Large intestine (tissue), 3 donors: ENCODE measurements at regions not wholly inside any gene's neighbourhood (a gene's known extent, or its start where the extent isn't known, plus 50 kb on each side); places are given as distances from the start of the nearest gene placed in this dataset.

ENCODE experiments used
- DNase-seq, 2 donors: peaks; one replicate each; pipeline versions ENCODE4 v3.0.0 to v3.0.0-alpha.2; 2013
- H3K27ac ChIP-seq: one replicate; pipeline ENCODE4 v1.5.1; 2013; ENCODE audit warnings: low read length
- H3K27me3 ChIP-seq: 2 replicates; pipeline ENCODE4 v1.6.1; 2013; ENCODE audit warnings: low read length; ENCODE audit not compliant: control insufficient read depth, insufficient read depth
- H3K36me3 ChIP-seq: 2 replicates; pipeline ENCODE4 v1.6.1; 2013; ENCODE audit warnings: low read length; ENCODE audit not compliant: control insufficient read depth, insufficient read depth
- H3K4me1 ChIP-seq: one replicate; pipeline ENCODE4 v1.6.1; 2013; ENCODE audit warnings: low read length; ENCODE audit not compliant: control insufficient read depth, insufficient read depth
- H3K4me3 ChIP-seq: one replicate; pipeline ENCODE4 v1.5.1; 2013; ENCODE audit warnings: low read length
- H3K9me3 ChIP-seq: one replicate; pipeline ENCODE4 v1.6.1; 2013; ENCODE audit warnings: mild to moderate bottlenecking, low read depth, low read length, moderate library complexity; ENCODE audit not compliant: control insufficient read depth
- WGBS: methylation state at CpG from one replicate; pipeline ENCODE4 v1.1.5; 2013; ENCODE audit warnings: low lambda C conversion rate; ENCODE audit not compliant: insufficient coverage; 5-methylcytosine and 5-hydroxymethylcytosine counted together

- Histone ChIP-seq H3K9me3 (no peaks in the 10 kb centered on the region), H3K27me3 (no peaks in the 10 kb centered on the region), H3K36me3 (no peaks in the 10 kb centered on the region), H3K4me3 (no peak overlapping the region), H3K27ac (no peak overlapping the region), H3K4me1 (no peaks in the 10 kb centered on the region)
- DNase-seq = no peak
- 67% methylated on average over 3 of the region's 3 CpGs for WGBS
Observed at GRCh38 chr4:15317246-15317645, 110.6 kb upstream of the C1QTNF7 start.

- WGBS = no CpG with 5 or more reads among the region's 4 CpGs
- Histone ChIP-seq H3K4me3 (no peak overlapping the region), H3K27ac (no peak overlapping the region), H3K36me3 (no peaks in the 10 kb centered on the region), H3K4me1 (no peaks in the 10 kb centered on the region), H3K9me3 (no peaks in the 10 kb centered on the region), H3K27me3 (no peaks in the 10 kb centered on the region)
- DNase-seq = no peak
Observed at GRCh38 chr4:15318621-15319348, 109.0 kb upstream of the C1QTNF7 start.

GRCh38 chr4:15320121-15320678 is 107.6 kb upstream of the C1QTNF7 start:
- H3K27ac ChIP-seq = no peak overlapping the region
- H3K4me3 ChIP-seq = no peak overlapping the region
- no peaks in the 10 kb centered on the region for H3K36me3 ChIP-seq
- WGBS = 20% methylated on average over 1 of the region's 1 CpG
- H3K9me3 ChIP-seq = no peaks in the 10 kb centered on the region
- no peaks in the 10 kb centered on the region for H3K4me1 ChIP-seq
- DNase-seq = no peak
- no peaks in the 10 kb centered on the region for H3K27me3 ChIP-seq

GRCh38 chr4:15322006-15322405 is 105.8 kb upstream of the C1QTNF7 start:
- WGBS = no CpG with 5 or more reads among the region's 3 CpGs
- Histone ChIP-seq H3K4me1 (no peaks in the 10 kb centered on the region), H3K4me3 (no peak overlapping the region), H3K36me3 (no peaks in the 10 kb centered on the region), H3K27ac (no peak overlapping the region), H3K9me3 (no peaks in the 10 kb centered on the region), H3K27me3 (no peaks in the 10 kb centered on the region)
- no peak for DNase-seq

- Histone ChIP-seq H3K4me3 (no peak overlapping the region), H3K27me3 (no peaks in the 10 kb centered on the region), H3K4me1 (no peaks in the 10 kb centered on the region), H3K36me3 (no peaks in the 10 kb centered on the region), H3K27ac (no peak overlapping the region), H3K9me3 (no peaks in the 10 kb centered on the region)
- no CpG with 5 or more reads among the region's 5 CpGs for WGBS
- no peak for DNase-seq
Observed at GRCh38 chr4:15325987-15326386, 101.8 kb upstream of the C1QTNF7 start.

- DNase-seq = no peak
- H3K27me3 ChIP-seq = no peaks in the 10 kb centered on the region
- no peaks in the 10 kb centered on the region for H3K9me3 ChIP-seq
- H3K27ac ChIP-seq = no peak overlapping the region
- no peak overlapping the region for H3K4me3 ChIP-seq
- 100% methylated on average over 1 of the region's 7 CpGs for WGBS
- no peaks in the 10 kb centered on the region for H3K36me3 ChIP-seq
- no peaks in the 10 kb centered on the region for H3K4me1 ChIP-seq
Observed at GRCh38 chr4:15327311-15328298, 100.2 kb upstream of the C1QTNF7 start.

GRCh38 chr4:15331930-15332329 is 95.9 kb upstream of the C1QTNF7 start:
- Histone ChIP-seq H3K9me3 (no peaks in the 10 kb centered on the region), H3K36me3 (no peaks in the 10 kb centered on the region), H3K27ac (no peak overlapping the region), H3K4me1 (no peaks in the 10 kb centered on the region), H3K27me3 (no peaks in the 10 kb centered on the region), H3K4me3 (no peak overlapping the region)
- DNase-seq = no peak
- WGBS = 63% methylated on average over 2 of the region's 3 CpGs

GRCh38 chr4:15332377-15332776 is 95.5 kb upstream of the C1QTNF7 start:
- Histone ChIP-seq H3K9me3 (no peaks in the 10 kb centered on the region), H3K27me3 (no peaks in the 10 kb centered on the region), H3K36me3 (no peaks in the 10 kb centered on the region), H3K4me1 (no peaks in the 10 kb centered on the region), H3K4me3 (no peak overlapping the region), H3K27ac (no peak overlapping the region)
- no peak for DNase-seq
- WGBS = no CpG with 5 or more reads among the region's 4 CpGs

GRCh38 chr4:15333692-15334633 is 93.9 kb upstream of the C1QTNF7 start:
- H3K9me3 ChIP-seq = no peaks in the 10 kb centered on the region
- 67% methylated on average over 1 of the region's 3 CpGs for WGBS
- H3K27ac ChIP-seq = no peak overlapping the region
- no peak for DNase-seq
- H3K4me1 ChIP-seq = no peaks in the 10 kb centered on the region
- no peaks in the 10 kb centered on the region for H3K36me3 ChIP-seq
- H3K4me3 ChIP-seq = no peak overlapping the region
- no peaks in the 10 kb centered on the region for H3K27me3 ChIP-seq
